ENCODE measurements at regions not wholly inside any gene's neighbourhood (a gene's known extent, or its start where the extent isn't known, plus 50 kb on each side); places are given as distances from the start of the nearest gene placed in this dataset.

DNA sequence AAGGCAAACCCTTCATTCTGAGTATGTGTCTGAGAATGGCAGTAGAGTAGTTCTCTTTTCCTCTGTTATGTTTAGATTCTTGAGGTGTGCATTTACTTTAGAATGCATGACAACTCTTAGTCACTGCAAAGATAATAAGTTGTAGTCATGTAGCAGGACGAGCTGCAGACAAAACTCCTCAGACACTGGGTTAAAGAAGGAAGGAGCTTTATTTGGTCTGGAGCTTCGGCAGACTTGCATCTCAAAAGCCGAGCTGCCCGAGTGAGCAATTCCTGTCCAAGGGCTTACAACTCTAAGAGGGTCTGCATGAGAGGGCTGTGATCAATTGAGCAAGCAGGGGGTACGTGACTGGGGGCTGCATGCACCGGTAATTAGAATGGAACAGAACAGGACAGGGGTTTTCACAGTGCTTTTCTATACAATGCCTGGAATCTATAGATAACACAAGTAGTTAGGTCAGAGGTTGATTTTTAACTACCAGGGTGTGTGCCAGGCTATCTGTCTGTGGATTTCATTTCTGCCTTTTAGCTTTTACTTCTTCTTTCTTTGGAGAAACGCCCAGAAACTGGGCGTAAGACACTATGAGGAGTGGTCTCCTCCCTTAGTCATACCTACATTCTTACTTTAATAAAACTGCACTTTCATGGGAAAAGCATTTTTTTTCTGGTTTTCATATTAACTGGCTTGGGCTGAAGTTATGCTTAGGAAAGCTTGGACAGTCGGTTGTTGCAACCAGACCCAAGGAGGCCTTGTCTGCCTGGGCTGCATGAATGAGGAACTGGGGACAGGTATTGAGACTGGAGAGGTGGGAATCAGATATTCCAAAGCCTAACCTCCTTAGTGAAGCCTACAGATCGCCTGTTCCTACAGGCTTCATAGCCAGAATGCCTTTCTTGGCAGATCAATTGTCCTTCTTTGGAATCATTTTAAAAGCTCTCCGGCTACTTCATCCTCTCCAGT, 115.1 kb downstream of the RHOU start:
- no peak for TF ChIP-seq SP1 (IDR thresholded peaks at IDR 0.05)
- no peak for TF ChIP-seq FOXK2 (IDR thresholded peaks at IDR 0.05)
- TF ChIP-seq TARDBP (IDR thresholded peaks at IDR 0.05): no peak
- no peak for TF ChIP-seq FOXA1 (IDR thresholded peaks at IDR 0.05)
- no peak for TF ChIP-seq ARNT (IDR thresholded peaks at IDR 0.05)
- TF ChIP-seq NFRKB (IDR thresholded peaks at IDR 0.05): no peak
- no peak for TF ChIP-seq L3MBTL2 (conservative IDR thresholded peaks at IDR 0.05)
- TF ChIP-seq CTBP1 (IDR thresholded peaks at IDR 0.05; ENCODE audit: borderline replicate concordance): no peak
- TF ChIP-seq, protein P1, sequence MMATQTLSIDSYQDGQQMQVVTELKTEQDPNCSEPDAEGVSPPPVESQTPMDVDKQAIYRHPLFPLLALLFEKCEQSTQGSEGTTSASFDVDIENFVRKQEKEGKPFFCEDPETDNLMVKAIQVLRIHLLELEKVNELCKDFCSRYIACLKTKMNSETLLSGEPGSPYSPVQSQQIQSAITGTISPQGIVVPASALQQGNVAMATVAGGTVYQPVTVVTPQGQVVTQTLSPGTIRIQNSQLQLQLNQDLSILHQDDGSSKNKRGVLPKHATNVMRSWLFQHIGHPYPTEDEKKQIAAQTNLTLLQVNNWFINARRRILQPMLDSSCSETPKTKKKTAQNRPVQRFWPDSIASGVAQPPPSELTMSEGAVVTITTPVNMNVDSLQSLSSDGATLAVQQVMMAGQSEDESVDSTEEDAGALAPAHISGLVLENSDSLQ (IDR thresholded peaks at IDR 0.05): no peak
- TF ChIP-seq ELF4 (IDR thresholded peaks at IDR 0.05): no peak
- TF ChIP-seq LEF1 (IDR thresholded peaks at IDR 0.05; ENCODE audit: borderline replicate concordance): no peak
